ENCODE measurements at regions not wholly inside any gene's neighbourhood (a gene's known extent, or its start where the extent isn't known, plus 50 kb on each side); places are given as distances from the start of the nearest gene placed in this dataset.
"Not testable (repeated sequence)": the region's sequence is repeated elsewhere in the genome, so short reads cannot be mapped to it uniquely, and the experiment has no call there.

DNA sequence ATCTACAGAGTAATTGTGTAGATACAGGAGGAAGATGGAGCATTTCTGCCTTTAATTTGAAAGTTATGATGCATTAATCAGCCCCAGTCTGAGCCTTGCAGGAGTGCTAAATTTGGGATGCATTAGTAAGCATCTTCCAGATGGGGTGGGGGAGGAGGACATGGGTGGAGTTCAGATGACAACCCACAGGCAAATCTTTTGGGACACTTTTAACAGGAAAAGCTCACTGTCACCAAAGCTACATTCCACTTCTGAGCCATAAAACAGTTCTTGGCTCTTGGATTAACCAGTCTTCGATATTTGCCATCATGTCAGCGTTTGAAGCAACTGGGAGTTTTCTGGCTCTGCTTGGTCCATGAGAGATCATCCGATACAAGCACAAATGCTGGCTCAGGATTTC, 121.1 kb downstream of the CXCL12 start:
- no peak overlapping the region for H3K4me2 ChIP-seq (ENCODE audit: low read length)
- no peak overlapping the region for H3K9ac ChIP-seq (ENCODE audit: low read depth, low read length)
- no peaks in the 10 kb centered on the region for H3K36me3 ChIP-seq (ENCODE audit: insufficient read depth, low read length)
- no peaks in the 10 kb centered on the region for H3K9me3 ChIP-seq (replicated peaks; ENCODE audit: low read length)
- H3K4me1 ChIP-seq (ENCODE audit: control insufficient read depth, insufficient read depth, low read length) = peaks cover 8% of the 10 kb centered on the region
- H3K27me3 ChIP-seq (ENCODE audit: control insufficient read depth, insufficient read depth, low read length) = no peaks in the 10 kb centered on the region
- H3K4me3 ChIP-seq (ENCODE audit: low read length) = no peak overlapping the region

DNA sequence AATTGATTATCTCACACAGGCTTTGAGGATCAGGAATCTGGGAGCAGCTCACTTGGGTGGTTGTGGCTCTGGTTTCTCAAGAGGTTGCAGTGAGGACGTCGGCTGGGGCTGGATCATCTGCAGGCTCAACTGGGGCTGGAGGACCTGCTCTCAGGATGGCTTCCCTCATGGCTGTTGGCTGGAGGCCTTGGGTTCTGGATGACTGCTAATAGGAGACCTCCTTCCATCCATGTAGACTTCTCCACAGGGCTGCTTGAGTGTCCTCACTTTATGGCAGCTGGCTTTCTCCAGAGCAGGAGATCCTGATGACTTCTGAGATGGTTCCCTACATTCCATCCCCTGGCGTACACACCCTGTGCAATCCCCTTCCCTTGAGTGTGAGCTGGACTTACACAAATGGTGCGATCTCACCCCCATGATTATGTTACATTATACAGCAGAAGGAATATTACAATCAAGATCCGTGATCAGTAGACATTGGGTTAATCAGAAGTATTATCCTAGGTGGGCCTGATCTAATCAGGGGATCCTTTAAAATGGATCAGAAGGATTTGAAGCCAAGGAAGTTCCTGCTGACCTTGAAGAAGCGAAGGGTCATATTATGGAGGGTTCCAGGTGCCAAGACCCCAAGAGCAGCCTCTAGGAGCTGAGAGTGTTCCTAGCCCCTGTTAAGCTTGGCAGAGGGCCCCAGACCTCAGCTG, 122.2 kb downstream of the CXCL12 start:
- no peaks in the 10 kb centered on the region for H3K9me3 ChIP-seq (replicated peaks; ENCODE audit: low read length)
- H3K27me3 ChIP-seq (ENCODE audit: control insufficient read depth, insufficient read depth, low read length) = no peaks in the 10 kb centered on the region
- H3K4me3 ChIP-seq (ENCODE audit: low read length) = no peak overlapping the region
- peaks cover 8% of the 10 kb centered on the region for H3K4me1 ChIP-seq (ENCODE audit: control insufficient read depth, insufficient read depth, low read length)
- no peak overlapping the region for H3K9ac ChIP-seq (ENCODE audit: low read depth, low read length)
- no peak overlapping the region for H3K4me2 ChIP-seq (ENCODE audit: low read length)
- no peaks in the 10 kb centered on the region for H3K36me3 ChIP-seq (ENCODE audit: insufficient read depth, low read length)

DNA sequence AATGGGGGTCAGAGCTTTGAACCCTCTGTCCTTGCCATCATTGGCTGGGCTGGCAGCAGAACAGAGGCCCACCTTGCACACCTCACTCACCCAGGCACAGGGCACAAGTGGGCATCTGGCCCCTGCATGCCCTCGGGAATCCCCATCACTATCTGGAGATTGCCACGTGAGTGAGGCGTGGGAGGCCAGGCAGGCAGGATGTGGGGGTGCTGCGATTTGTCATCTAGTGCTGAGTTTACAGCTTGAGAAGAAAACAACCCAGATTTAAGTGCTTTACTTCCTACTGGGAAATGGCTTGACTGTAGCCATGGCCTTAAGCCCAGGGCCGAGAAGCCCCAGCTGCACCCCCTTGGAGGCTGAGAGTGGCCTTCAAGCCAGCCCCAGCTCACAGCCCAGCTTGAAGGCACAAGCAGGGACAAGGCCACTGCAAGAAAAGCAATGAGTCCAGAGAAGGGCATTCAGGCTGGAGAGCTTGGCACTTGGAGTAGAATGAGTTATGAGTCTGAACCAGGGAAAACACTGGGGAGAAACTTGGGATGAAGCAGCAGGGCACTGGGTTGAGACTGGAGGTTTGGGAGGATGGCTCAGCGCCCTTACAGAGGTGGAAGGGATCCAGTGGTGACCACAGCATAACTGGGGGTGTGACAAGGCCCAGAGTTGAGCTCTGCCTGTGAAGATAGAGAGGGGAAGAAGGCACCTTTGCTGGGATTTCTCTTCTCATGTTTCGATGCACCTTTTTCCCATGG, 123.0 kb downstream of the CXCL12 start:
- Histone ChIP-seq H3K4me3 (ENCODE audit: low read length) (no peak overlapping the region), H3K9me3 (replicated peaks; ENCODE audit: low read length) (no peaks in the 10 kb centered on the region), H3K27me3 (ENCODE audit: control insufficient read depth, insufficient read depth, low read length) (no peaks in the 10 kb centered on the region), H3K4me1 (ENCODE audit: control insufficient read depth, insufficient read depth, low read length) (peaks cover 8% of the 10 kb centered on the region), H3K4me2 (ENCODE audit: low read length) (no peak overlapping the region), H3K36me3 (ENCODE audit: insufficient read depth, low read length) (no peaks in the 10 kb centered on the region), H3K9ac (ENCODE audit: low read depth, low read length) (no peak overlapping the region)

DNA sequence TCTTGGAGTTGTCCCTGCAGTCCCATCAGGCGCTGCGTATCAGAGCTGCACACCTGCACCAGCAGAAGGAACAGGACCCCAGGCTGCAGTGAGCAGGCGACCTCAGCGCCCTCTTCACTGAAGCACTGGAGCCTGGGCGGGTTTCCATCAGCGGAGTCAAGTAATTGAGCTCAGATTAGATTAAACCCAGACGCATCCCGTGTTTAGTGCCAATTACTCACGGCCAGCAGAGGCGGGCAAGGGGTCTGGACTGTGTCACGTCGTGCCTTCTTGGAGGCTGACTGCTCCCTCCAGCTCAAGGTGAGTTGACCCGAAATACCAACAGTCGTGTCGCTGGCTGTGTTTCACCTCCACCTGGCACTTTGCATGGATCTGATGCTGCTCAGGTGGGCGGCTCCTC, 123.6 kb downstream of the CXCL12 start:
- H3K9ac ChIP-seq (ENCODE audit: low read depth, low read length) = no peak overlapping the region

DNA sequence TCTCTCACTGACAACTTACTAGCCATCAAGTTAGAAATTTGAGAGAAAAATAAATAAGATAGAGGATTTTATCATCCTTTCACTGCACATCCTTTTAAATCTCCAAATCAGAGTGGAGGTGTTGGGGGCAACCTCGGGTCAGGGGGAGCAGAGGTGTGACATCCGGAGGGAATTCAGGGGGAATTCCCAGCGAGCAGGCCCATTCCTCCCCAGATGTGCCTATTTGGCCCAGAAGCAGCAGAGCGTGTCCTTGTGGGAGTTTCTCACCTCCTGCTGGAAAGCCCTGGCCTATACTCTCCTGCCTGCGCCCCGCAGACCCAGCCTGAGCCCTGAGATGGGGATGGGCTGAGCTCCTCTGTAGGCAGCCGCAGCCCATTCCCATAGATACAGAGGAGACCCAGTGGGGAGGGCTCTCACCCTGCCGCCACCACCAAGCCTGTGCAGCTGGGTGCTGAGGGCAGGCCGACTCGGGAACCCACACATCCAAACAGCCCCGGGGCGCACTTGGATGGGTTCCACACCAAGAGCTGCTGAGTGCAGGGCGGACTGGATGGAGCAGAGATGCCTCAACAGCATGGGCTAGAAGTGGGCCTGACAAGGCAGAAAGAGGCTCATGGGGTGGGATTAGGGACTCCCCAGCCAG, 124.5 kb downstream of the CXCL12 start:
- no peaks in the 10 kb centered on the region for H3K27me3 ChIP-seq (ENCODE audit: control insufficient read depth, insufficient read depth, low read length)
- H3K4me2 ChIP-seq (ENCODE audit: low read length) = no peak overlapping the region
- H3K36me3 ChIP-seq (ENCODE audit: insufficient read depth, low read length) = no peaks in the 10 kb centered on the region
- no peaks in the 10 kb centered on the region for H3K9me3 ChIP-seq (replicated peaks; ENCODE audit: low read length)
- H3K4me1 ChIP-seq (ENCODE audit: control insufficient read depth, insufficient read depth, low read length) = peaks cover 8% of the 10 kb centered on the region
- no peak overlapping the region for H3K4me3 ChIP-seq (ENCODE audit: low read length)
- no peak overlapping the region for H3K9ac ChIP-seq (ENCODE audit: low read depth, low read length)

More for the DNA sequence above, 123.6 kb downstream of the CXCL12 start:
- Histone ChIP-seq H3K4me2 (ENCODE audit: low read length) (no peak overlapping the region), H3K4me3 (ENCODE audit: low read length) (no peak overlapping the region), H3K27me3 (ENCODE audit: control insufficient read depth, insufficient read depth, low read length) (no peaks in the 10 kb centered on the region), H3K9me3 (replicated peaks; ENCODE audit: low read length) (no peaks in the 10 kb centered on the region), H3K4me1 (ENCODE audit: control insufficient read depth, insufficient read depth, low read length) (peaks cover 8% of the 10 kb centered on the region), H3K36me3 (ENCODE audit: insufficient read depth, low read length) (no peaks in the 10 kb centered on the region)

DNA sequence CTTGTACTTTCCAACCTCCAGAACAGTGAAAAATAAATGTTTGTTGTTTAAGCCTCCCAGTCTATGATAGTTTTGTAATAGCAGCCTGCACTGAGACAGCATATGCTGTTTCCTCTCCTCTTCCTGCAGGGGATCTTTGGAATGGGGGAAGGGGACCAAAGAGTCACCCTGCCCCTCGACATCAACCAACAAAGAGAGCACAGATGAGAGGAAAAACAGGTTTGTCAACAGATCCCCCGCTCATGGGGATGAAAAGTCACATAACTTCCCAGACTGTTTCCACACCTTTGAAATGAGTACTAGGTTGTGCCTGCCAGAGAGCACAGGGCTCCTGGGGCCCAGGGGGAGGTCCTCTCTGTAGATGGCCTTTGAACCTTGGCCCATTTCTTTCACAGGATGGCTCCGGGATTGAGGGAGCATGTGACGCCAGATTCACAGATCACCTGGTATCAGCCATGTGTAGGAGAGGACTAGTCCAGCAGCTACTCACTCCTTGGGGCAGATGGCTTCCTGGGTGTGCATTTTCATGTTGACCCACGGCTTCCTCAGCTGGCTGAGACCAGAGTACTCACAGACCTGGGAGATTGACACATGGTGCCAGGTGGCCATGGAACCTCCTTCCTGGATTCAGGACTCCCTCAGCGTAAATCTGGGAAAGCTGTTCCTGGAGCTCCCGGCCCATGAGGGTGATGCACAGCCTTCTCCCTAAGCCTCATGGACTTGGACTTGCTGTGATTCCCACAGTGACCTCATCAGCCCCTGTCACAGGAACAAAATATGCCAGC, 125.6 kb downstream of the CXCL12 start:
- H3K27me3 ChIP-seq (ENCODE audit: control insufficient read depth, insufficient read depth, low read length) = no peaks in the 10 kb centered on the region
- no peak overlapping the region for H3K4me2 ChIP-seq (ENCODE audit: low read length)
- H3K36me3 ChIP-seq (ENCODE audit: insufficient read depth, low read length) = no peaks in the 10 kb centered on the region
- no peak overlapping the region for H3K4me3 ChIP-seq (ENCODE audit: low read length)
- no peak overlapping the region for H3K9ac ChIP-seq (ENCODE audit: low read depth, low read length)
- no peaks in the 10 kb centered on the region for H3K9me3 ChIP-seq (replicated peaks; ENCODE audit: low read length)
- H3K4me1 ChIP-seq (ENCODE audit: control insufficient read depth, insufficient read depth, low read length) = peaks cover 10% of the 10 kb centered on the region

DNA sequence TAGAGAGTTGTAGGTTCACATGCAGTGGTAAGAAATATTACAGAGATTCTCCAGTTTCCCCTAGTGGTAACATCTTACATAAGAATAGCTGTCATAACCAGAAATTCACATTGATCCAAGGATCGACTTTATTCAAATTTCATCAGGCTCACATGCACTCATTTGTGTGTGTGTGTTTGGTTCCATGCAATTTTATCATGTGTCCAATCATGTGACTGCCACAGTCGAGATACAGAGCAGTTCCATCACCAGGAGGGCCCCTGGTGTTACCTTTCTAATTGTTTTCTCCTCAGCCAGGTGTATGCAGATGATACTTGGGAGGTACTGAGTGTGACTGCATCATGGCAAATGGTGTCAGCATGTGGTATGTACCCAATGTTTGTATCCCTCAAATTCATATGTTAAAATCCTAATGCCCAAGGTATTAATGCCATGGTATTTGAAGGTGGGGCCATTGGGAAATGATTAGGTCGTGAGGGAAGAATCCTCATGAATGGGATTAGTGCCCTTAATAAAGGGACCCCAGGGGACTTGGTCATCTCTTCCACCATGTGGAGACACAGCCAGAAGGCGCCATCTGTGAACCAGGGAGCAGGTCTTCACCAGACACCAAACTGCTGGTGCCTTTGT, 126.3 kb downstream of the CXCL12 start:
- Histone ChIP-seq H3K4me3 (ENCODE audit: low read length) (no peak overlapping the region), H3K9me3 (replicated peaks; ENCODE audit: low read length) (no peaks in the 10 kb centered on the region), H3K4me2 (ENCODE audit: low read length) (no peak overlapping the region), H3K27me3 (ENCODE audit: control insufficient read depth, insufficient read depth, low read length) (no peaks in the 10 kb centered on the region), H3K4me1 (ENCODE audit: control insufficient read depth, insufficient read depth, low read length) (peaks cover 17% of the 10 kb centered on the region), H3K9ac (ENCODE audit: low read depth, low read length) (no peak overlapping the region), H3K36me3 (ENCODE audit: insufficient read depth, low read length) (no peaks in the 10 kb centered on the region)

DNA sequence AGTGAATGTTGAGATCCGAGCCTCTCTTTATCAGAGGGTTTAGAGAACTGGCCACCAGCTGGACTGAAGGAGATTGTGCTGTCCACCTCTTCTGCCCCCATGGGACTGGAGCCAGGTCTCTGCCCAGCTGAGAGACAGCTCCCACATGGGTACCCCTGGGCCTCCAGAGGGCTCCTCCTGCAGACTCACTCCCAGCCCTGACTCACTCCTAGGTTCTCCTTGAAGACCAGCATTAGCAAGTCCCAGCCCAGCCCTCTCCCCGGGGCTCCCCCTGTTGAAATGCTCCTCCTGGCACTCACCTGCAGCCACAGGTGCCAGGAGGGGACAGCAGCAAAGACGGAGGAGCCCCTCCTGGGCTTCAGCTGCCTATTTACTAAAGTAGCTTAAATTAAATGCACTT, 126.9 kb downstream of the CXCL12 start:
- Histone ChIP-seq H3K36me3 (ENCODE audit: insufficient read depth, low read length) (no peaks in the 10 kb centered on the region), H3K9ac (ENCODE audit: low read depth, low read length) (no peak overlapping the region), H3K27me3 (ENCODE audit: control insufficient read depth, insufficient read depth, low read length) (no peaks in the 10 kb centered on the region), H3K4me1 (ENCODE audit: control insufficient read depth, insufficient read depth, low read length) (peaks cover 19% of the 10 kb centered on the region), H3K4me3 (ENCODE audit: low read length) (no peak overlapping the region), H3K9me3 (replicated peaks; ENCODE audit: low read length) (no peaks in the 10 kb centered on the region), H3K4me2 (ENCODE audit: low read length) (no peak overlapping the region)

DNA sequence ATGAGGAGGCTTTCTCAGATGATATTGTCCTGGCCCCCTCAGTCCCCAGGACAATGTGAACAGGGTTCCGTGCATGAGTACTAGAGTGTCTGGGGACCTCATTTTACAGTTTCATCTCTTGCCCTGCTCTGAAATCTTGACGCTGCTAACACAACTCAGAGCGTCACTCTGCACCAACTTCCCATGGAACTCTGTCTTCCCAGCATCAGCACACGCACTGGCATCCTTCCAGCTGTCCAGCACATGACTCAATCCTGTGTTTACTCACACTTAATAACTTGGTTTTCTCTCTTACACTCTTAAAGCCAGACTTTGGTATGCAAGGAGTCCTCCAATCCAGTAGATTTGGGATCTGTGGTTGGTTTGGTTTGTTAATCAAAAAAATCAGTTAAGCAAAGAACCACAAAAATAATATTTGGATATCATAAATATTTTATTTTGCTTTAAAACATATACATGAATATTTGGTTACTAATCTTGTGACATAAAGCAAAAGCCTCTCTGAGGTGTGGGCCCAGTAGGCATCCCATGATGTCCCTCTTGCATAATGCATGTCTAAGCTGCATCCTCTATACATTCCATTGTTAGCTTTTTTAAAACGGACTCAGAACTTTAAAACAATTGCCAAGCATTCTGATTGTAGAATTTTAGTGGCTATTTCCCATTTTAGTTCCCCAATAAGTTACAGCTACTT, 131.0 kb downstream of the CXCL12 start:
- no peaks in the 10 kb centered on the region for H3K9me3 ChIP-seq (replicated peaks; ENCODE audit: low read length)
- peaks cover 11% of the 10 kb centered on the region for H3K4me1 ChIP-seq (ENCODE audit: control insufficient read depth, insufficient read depth, low read length)
- no peaks in the 10 kb centered on the region for H3K36me3 ChIP-seq (ENCODE audit: insufficient read depth, low read length)
- H3K27me3 ChIP-seq (ENCODE audit: control insufficient read depth, insufficient read depth, low read length) = peaks cover 10% of the 10 kb centered on the region
- H3K9ac ChIP-seq (ENCODE audit: low read depth, low read length) = no peak overlapping the region
- no peak overlapping the region for H3K4me2 ChIP-seq (ENCODE audit: low read length)
- H3K4me3 ChIP-seq (ENCODE audit: low read length) = no peak overlapping the region

DNA sequence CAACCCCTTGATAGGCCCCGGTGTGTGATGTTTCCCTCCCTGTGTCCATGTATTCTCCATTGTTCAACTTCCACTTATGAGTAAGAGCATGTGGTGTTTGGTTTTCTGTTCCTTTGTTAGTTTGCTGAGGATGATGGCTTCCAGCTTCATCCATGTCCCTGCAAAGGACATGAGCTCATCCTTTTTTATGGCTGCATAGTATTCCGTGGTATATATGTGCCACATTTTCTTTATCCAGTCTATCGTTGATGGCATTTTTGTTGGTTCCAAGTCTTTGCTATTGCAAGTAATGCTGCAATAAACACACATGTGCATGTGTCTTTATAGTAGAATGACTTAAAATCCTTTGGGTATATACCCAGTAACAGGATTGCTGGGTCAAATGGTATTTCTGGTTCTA, 132.3 kb downstream of the CXCL12 start:
- peaks cover 11% of the 10 kb centered on the region for H3K4me1 ChIP-seq (ENCODE audit: control insufficient read depth, insufficient read depth, low read length)
- not testable (repeated sequence) for H3K9ac ChIP-seq (ENCODE audit: low read depth, low read length); H3K27me3 ChIP-seq (ENCODE audit: control insufficient read depth, insufficient read depth, low read length); H3K4me3 ChIP-seq (ENCODE audit: low read length); H3K9me3 ChIP-seq (replicated peaks; ENCODE audit: low read length); H3K36me3 ChIP-seq (ENCODE audit: insufficient read depth, low read length); H3K4me2 ChIP-seq (ENCODE audit: low read length)

All from skeletal muscle satellite cell (primary cell).